Panc1 (cell line): ENCODE measurements at regions not wholly inside any gene's neighbourhood (a gene's known extent, or its start where the extent isn't known, plus 50 kb on each side); places are given as distances from the start of the nearest gene placed in this dataset.

ENCODE experiments used
- TF ChIP-seq, protein P1 (sequence below): fragments of 450-650 bp; IDR thresholded peaks from 2 replicates; pipeline ENCODE4 v1.5.1; 2017; ENCODE audit warnings: mild to moderate bottlenecking
- TF ChIP-seq, protein P2 (sequence below), 2 experiments: IDR thresholded peaks; 2 replicates each; pipeline ENCODE4 v1.6.1; 2011 to 2012; ENCODE audit warnings: low read depth in 2 of 2, control low read depth in 1 of 2, low read length in 1 of 2, mild to moderate bottlenecking in 1 of 2, moderate library complexity in 1 of 2; ENCODE audit not compliant: insufficient read depth in 1 of 2

DNA sequence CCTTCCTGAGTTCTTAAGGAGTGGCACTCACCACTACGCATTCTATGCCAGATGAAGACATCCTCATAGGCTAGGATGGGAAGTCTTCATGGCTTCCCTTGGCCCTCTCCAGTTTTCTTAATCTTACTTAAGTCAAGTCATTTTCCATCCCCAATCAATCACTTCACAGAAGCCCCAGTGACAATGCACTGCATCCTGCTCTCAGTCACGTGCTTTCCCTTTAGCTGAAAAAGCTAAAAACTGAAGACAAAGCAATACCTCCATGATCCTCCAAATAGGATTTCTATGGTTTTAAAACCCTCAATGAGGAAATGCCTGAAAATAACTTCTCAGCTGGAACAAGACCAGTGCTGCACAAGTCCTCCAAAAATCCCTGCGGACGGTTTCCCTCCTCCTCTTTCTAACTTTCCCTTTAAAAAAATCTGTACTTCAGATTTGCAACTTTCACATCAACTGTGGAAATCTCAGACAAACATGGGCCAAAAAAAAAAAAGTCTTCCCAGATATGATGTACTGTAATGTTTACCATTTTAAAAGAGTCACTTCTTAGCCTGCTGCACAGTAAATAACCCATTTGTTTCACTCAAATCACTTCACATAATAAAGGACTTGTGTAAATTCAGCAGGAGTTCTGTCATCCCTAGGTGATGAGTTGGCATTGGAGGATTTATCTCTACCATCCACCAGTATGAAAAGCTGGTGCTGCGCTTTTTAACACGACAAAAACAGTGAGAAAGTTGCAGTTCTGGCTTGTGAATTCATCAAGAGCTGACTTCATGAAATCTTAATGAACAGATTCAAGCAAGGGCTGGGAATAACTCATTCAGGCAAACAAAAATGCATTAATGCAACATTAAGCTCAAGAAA lies 590.0 kb upstream of the NOX3 start:
- TF ChIP-seq, protein P1, sequence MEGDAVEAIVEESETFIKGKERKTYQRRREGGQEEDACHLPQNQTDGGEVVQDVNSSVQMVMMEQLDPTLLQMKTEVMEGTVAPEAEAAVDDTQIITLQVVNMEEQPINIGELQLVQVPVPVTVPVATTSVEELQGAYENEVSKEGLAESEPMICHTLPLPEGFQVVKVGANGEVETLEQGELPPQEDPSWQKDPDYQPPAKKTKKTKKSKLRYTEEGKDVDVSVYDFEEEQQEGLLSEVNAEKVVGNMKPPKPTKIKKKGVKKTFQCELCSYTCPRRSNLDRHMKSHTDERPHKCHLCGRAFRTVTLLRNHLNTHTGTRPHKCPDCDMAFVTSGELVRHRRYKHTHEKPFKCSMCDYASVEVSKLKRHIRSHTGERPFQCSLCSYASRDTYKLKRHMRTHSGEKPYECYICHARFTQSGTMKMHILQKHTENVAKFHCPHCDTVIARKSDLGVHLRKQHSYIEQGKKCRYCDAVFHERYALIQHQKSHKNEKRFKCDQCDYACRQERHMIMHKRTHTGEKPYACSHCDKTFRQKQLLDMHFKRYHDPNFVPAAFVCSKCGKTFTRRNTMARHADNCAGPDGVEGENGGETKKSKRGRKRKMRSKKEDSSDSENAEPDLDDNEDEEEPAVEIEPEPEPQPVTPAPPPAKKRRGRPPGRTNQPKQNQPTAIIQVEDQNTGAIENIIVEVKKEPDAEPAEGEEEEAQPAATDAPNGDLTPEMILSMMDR, result no peak
- TF ChIP-seq, protein P2, sequence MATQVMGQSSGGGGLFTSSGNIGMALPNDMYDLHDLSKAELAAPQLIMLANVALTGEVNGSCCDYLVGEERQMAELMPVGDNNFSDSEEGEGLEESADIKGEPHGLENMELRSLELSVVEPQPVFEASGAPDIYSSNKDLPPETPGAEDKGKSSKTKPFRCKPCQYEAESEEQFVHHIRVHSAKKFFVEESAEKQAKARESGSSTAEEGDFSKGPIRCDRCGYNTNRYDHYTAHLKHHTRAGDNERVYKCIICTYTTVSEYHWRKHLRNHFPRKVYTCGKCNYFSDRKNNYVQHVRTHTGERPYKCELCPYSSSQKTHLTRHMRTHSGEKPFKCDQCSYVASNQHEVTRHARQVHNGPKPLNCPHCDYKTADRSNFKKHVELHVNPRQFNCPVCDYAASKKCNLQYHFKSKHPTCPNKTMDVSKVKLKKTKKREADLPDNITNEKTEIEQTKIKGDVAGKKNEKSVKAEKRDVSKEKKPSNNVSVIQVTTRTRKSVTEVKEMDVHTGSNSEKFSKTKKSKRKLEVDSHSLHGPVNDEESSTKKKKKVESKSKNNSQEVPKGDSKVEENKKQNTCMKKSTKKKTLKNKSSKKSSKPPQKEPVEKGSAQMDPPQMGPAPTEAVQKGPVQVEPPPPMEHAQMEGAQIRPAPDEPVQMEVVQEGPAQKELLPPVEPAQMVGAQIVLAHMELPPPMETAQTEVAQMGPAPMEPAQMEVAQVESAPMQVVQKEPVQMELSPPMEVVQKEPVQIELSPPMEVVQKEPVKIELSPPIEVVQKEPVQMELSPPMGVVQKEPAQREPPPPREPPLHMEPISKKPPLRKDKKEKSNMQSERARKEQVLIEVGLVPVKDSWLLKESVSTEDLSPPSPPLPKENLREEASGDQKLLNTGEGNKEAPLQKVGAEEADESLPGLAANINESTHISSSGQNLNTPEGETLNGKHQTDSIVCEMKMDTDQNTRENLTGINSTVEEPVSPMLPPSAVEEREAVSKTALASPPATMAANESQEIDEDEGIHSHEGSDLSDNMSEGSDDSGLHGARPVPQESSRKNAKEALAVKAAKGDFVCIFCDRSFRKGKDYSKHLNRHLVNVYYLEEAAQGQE (IDR thresholded peaks at IDR 0.05; ENCODE audit: insufficient read depth in 1 of 2, low read depth in 2 of 2, low read length in 1 of 2), result no peak
